IPS-15b (cell line): ENCODE measurements at regions not wholly inside any gene's neighbourhood (a gene's known extent, or its start where the extent isn't known, plus 50 kb on each side); places are given as distances from the start of the nearest gene placed in this dataset.
"Not testable (repeated sequence)": the region's sequence is repeated elsewhere in the genome, so short reads cannot be mapped to it uniquely, and the experiment has no call there.

Experiments
- H3K27me3 ChIP-seq: one replicate; pipeline ENCODE4 v1.6.1; 2013; ENCODE audit warnings: low read length; ENCODE audit not compliant: control insufficient read depth, insufficient read depth
- H3K36me3 ChIP-seq: one replicate; pipeline ENCODE4 v1.6.1; 2013; ENCODE audit warnings: low read length; ENCODE audit not compliant: control insufficient read depth, insufficient read depth
- H3K4me1 ChIP-seq: one replicate; pipeline ENCODE4 v1.6.1; 2013; ENCODE audit warnings: mild to moderate bottlenecking, low read length; ENCODE audit not compliant: control insufficient read depth, insufficient read depth
- H3K4me3 ChIP-seq: one replicate; pipeline ENCODE4 v1.5.1; 2013; ENCODE audit warnings: low read depth, low read length
- H3K9ac ChIP-seq: one replicate; pipeline ENCODE4 v1.6.1; 2013; ENCODE audit warnings: low read depth, mild to moderate bottlenecking, low read length
- H3K9me3 ChIP-seq: one replicate; pipeline ENCODE4 v1.6.1; 2013; ENCODE audit warnings: mild to moderate bottlenecking, low read length; ENCODE audit not compliant: control insufficient read depth, insufficient read depth

DNA sequence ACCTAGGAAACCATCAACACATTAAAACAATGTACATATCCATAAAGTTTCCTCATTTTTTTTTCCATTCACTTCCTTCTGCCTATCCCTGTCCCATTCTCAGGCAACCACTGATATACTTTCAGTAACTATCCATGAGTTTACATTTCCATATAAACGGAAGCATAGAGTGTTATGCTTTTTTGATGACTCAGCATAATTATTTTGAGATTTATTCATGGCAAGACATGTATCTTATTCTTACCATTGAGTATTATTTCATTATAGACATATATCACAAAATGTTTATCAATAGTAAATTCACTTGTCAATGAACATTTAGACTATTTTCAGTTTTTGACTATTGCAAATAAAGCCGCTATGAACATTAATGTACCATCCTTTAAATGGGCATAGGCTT, 1786.8 kb upstream of the ACO1 start:
- H3K36me3 ChIP-seq: no peaks in the 10 kb centered on the region
- H3K27me3 ChIP-seq: no peaks in the 10 kb centered on the region
- no peaks in the 10 kb centered on the region for H3K9me3 ChIP-seq
- no peak overlapping the region for H3K4me3 ChIP-seq
- H3K4me1 ChIP-seq: no peaks in the 10 kb centered on the region
- H3K9ac ChIP-seq: no peak overlapping the region

DNA sequence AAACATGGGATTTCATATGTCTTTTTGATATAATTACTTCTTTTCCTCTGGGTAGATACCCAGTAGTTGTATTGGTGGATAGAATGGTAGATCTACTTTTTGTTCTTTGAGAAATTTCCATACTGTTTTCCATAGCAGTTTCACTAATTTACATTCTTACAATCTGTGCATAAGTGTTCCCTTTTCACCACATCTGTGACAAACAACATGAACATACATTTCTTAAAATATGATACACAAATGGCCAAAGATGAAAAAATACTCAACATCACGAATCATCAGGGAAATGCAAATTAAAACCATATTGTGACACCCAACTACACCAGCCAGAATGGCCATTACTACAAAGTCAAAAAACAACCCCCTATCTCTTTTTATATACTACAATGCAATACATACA, 1778.5 kb upstream of the ACO1 start:
- no peaks in the 10 kb centered on the region for H3K36me3 ChIP-seq
- no peaks in the 10 kb centered on the region for H3K4me1 ChIP-seq
- no peak overlapping the region for H3K4me3 ChIP-seq
- no peak overlapping the region for H3K9ac ChIP-seq
- H3K27me3 ChIP-seq: no peaks in the 10 kb centered on the region
- H3K9me3 ChIP-seq: no peaks in the 10 kb centered on the region

DNA sequence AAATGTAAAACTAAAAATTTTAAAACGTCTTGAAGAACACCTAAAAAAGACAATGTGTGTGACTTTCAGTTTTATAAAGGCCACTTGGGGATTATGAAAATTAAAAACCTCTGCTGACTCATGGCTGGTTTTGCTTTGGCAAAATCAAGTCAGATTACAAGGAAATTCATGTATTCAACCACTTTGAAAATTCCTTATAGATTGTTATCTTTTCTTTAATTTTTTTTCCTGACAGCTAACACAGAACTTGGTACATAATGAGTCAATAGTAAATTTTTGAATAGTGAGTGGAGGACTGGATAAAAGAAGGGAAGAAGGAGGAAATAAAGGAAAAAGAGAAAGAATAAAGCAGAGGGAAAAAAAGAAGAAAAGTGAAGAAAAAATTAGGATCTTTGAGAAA, 1774.7 kb upstream of the ACO1 start:
- H3K27me3 ChIP-seq: no peaks in the 10 kb centered on the region
- H3K36me3 ChIP-seq: no peaks in the 10 kb centered on the region
- H3K4me3 ChIP-seq: no peak overlapping the region
- H3K9me3 ChIP-seq: no peaks in the 10 kb centered on the region
- no peak overlapping the region for H3K9ac ChIP-seq
- no peaks in the 10 kb centered on the region for H3K4me1 ChIP-seq

DNA sequence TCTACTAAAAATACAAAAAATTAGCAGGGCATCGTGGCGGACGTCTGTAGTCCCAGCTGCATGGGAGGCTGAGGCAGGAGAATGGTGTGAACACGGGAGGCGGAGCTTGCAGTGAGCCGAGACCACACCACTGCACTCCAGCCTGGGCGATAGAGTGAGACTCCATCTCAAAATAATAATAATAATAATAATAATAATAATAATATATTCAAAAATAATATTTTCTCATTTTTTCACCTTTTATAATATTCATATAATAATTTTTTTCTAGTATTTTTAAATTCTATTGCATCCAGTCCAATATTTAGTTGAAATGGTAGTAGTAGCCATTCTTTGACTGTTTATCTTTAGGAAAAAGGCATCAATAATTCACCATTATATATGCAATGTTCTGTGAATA, 1767.7 kb upstream of the ACO1 start:
- H3K9ac ChIP-seq, H3K9me3 ChIP-seq, H3K4me1 ChIP-seq, H3K4me3 ChIP-seq, H3K36me3 ChIP-seq, H3K27me3 ChIP-seq: not testable (repeated sequence)

DNA sequence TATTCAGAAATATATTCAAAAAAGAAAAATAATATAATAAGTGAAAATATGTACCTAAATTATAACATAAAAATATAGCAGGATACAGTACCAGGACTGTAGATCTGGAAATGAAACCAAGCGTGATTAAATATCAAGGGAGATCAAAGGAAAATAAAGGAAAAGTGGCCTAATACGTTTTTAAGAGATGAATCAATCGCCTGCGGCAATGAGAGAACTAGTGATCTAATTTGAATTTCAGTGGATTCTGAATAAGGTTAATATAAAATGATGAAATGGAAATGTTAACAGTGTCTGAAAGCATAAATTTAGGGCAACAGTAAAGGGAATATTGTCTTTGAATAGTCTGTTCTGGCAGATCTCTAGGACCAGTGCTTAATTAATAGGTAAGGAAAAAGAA, 1761.9 kb upstream of the ACO1 start:
- Histone ChIP-seq H3K4me3 (no peak overlapping the region), H3K9me3 (no peaks in the 10 kb centered on the region), H3K9ac (no peak overlapping the region), H3K4me1 (no peaks in the 10 kb centered on the region), H3K27me3 (no peaks in the 10 kb centered on the region), H3K36me3 (no peaks in the 10 kb centered on the region)

DNA sequence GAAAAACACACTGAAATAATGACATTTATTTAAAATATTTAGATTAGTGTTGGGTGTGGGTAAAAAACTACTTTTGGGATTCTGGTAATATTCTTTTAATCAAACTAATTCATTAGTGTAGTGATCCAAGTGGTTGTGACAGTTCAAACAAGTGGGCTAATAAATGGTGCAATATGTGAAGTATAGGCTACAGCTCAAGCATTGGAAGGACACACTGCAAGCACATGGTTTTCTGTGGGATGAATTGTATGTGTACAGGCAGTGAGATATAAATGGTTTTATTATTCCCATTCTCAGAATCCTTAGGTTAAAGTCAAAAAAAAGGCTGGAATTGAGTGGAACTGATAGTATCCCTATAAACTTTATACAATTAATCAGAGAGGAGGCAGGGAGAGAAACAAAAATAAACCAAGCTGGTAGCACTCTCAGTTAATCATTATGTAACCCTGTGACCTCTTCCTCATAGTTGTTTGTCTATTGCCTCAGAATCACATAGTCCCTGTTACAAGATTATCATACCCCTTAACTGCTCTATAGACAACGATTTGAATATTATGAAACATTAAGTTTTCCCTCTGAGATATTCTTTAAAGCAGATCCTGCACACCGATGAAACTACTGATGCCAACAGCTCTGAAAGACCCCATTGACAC, 1755.4 kb upstream of the ACO1 start:
- H3K9me3 ChIP-seq: no peaks in the 10 kb centered on the region
- no peaks in the 10 kb centered on the region for H3K27me3 ChIP-seq
- no peaks in the 10 kb centered on the region for H3K4me1 ChIP-seq
- H3K4me3 ChIP-seq: no peak overlapping the region
- H3K36me3 ChIP-seq: no peaks in the 10 kb centered on the region
- no peak overlapping the region for H3K9ac ChIP-seq

DNA sequence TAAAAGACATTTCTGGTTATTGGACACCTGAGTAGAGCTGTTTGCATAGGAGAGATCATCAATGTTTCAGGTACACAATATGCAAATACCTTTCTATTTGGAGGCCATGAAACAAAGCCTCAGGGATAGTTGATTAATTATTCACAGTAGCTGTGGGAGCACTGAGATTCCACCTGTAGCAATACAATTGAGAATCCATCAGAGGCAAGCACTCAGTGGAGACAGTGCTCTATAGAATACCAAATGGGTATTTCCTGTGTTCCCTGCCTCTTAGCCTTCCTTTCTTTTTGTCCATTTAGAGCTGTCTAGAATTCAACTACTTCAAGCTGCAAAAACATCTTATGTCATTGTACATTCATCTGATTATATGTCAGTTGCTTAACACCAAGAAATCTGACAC, 1754.0 kb upstream of the ACO1 start:
- no peaks in the 10 kb centered on the region for H3K9me3 ChIP-seq
- H3K4me3 ChIP-seq: no peak overlapping the region
- no peak overlapping the region for H3K9ac ChIP-seq
- H3K36me3 ChIP-seq: no peaks in the 10 kb centered on the region
- no peaks in the 10 kb centered on the region for H3K4me1 ChIP-seq
- H3K27me3 ChIP-seq: no peaks in the 10 kb centered on the region

DNA sequence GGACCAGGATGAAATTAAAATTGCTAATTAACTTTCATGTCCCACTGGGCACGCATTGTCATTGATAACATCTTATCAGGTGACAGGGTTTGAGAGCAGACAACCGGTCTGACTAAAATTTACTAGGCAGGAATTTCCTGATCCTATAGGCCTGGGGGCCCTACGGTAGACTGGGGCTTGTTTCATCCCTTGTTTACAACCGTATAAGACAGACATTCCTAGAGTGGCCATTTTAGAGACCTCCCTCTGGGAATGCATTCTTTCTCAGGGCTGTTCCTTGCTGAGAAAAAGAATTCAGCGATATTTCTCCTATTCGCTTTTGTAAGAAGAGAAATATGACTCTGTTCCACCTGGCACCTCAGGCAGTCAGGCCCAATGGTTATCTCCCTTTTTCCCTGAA, 1737.8 kb upstream of the ACO1 start:
- not testable (repeated sequence) for H3K4me3 ChIP-seq, H3K36me3 ChIP-seq, H3K27me3 ChIP-seq, H3K4me1 ChIP-seq, H3K9ac ChIP-seq, H3K9me3 ChIP-seq

DNA sequence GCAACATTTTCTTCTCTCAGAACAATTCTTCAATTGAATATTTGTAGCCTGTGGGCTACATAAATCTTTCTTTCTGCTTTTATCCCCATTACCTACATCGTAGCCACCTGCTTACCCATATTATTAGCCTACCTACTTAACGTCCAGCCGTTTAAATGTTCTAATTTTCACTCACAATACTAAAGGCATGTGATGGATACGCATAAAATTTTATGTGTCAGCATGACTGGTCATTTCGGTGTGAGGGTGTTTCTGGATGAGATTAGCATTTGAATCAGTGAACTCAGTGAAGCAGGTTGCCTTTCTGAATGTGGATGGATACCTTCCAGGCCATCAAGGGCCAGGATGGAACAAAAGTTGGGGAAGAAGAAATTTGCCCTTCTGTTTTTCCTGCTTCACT, 1722.5 kb upstream of the ACO1 start:
- no peak overlapping the region for H3K4me3 ChIP-seq
- H3K9ac ChIP-seq: no peak overlapping the region
- H3K9me3 ChIP-seq: no peaks in the 10 kb centered on the region

DNA sequence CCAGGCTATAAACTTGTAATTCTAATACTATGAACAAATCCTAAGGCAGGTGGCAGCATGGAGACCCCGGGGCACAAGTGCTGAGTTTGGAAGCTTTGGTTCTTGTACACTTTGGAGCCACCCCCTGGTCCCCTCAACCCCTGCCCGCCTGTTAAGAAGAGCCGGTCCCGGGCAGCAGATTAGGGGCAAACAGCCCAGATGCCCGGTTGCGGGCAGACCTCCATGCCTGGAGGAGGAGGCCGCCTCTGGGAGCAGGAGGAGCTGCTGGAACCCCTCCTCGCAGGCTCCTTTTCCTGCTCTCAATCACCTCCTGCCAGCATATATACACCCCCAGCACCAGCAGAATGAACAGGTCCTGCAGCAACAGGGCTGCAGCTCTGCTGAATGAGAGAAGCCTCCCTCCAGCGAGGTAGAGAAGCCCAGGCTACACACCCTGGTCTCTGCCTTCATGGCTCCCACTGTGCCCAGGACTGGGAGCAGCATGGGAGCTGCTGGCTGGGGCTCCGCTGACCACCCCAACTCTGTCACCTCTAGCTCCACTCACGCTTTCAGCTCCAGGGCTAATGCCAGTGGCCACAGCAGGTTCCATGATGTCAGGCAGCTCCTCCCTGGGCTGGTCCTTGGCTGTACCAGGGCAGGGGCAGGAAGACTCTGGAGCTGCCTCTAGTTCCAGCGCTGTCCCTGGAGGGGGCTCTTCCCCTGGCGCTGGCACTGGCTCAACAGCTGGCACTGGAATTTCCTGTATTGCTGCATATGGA, 1713.5 kb upstream of the ACO1 start:
- H3K27me3 ChIP-seq: no peaks in the 10 kb centered on the region
- no peaks in the 10 kb centered on the region for H3K9me3 ChIP-seq
- no peaks in the 10 kb centered on the region for H3K36me3 ChIP-seq
- H3K4me3 ChIP-seq: no peak overlapping the region
- no peaks in the 10 kb centered on the region for H3K4me1 ChIP-seq
- H3K9ac ChIP-seq: no peak overlapping the region

More for the DNA sequence above, 1722.5 kb upstream of the ACO1 start:
- no peaks in the 10 kb centered on the region for H3K4me1 ChIP-seq
- H3K27me3 ChIP-seq: no peaks in the 10 kb centered on the region
- H3K36me3 ChIP-seq: no peaks in the 10 kb centered on the region

DNA sequence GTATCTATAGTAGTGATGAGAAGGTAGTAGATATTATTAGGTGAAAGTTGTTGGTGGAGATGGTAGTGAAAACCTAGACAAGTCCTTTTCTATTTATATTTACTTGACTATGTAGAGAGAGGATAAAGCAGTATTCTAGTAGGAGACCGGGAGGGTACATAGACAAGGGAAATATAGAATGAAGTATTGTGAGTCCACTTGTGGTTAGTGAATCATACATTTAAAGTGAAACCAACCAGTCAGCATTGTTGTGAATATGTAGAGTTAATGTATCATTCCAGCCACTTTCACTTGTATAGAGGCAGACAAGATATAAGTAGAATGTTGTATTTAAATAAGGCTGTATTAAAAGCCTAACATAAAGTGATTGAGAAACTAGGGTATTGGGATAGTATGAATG, 1711.3 kb upstream of the ACO1 start:
- Histone ChIP-seq H3K4me1 (no peaks in the 10 kb centered on the region), H3K9me3 (no peaks in the 10 kb centered on the region), H3K9ac (no peak overlapping the region), H3K36me3 (no peaks in the 10 kb centered on the region), H3K4me3 (no peak overlapping the region), H3K27me3 (no peaks in the 10 kb centered on the region)

DNA sequence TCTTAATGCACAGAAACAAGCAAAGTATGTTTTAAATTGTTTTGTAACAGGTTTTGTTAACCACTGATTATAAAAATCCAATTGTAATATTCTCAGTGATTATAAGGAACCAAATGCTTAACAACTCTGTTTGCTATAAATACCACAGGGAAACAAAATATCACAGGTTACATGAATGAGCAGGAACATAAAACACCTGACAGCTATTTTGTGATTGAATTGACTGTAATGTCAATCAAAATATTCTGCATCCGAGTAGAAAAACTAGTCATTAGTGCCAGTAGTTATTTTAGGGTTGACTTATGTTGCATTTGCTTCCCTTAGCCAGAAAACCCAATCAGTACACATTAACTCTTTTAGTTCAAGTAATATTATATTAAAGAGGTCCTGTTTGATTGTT, 1707.8 kb upstream of the ACO1 start:
- Histone ChIP-seq H3K27me3 (no peaks in the 10 kb centered on the region), H3K4me1 (no peaks in the 10 kb centered on the region), H3K36me3 (no peaks in the 10 kb centered on the region), H3K9me3 (no peaks in the 10 kb centered on the region), H3K9ac (no peak overlapping the region), H3K4me3 (no peak overlapping the region)
